ENCODE measurements at regions not wholly inside any gene's neighbourhood (a gene's known extent, or its start where the extent isn't known, plus 50 kb on each side); places are given as distances from the start of the nearest gene placed in this dataset.

DNA sequence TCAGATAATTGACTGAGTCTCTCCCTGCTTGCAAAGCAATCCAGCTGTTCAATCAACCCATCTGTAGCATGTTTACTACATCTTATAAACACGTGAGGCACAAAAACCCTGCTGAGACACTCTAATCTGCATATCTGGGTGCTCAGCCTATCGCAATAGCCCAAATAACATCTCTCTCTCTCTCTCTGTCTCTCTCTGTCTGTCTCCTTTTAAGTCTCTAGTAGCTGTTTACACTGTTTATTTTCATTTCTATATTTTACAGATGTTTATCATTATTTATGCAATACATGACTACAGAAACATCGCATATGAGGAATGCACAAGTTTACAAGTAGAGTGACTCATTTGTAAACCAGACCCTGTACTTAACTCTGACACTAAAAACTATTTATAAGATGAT is 422.1 kb upstream of the DSEL start:
- TF ChIP-seq, protein P1, sequence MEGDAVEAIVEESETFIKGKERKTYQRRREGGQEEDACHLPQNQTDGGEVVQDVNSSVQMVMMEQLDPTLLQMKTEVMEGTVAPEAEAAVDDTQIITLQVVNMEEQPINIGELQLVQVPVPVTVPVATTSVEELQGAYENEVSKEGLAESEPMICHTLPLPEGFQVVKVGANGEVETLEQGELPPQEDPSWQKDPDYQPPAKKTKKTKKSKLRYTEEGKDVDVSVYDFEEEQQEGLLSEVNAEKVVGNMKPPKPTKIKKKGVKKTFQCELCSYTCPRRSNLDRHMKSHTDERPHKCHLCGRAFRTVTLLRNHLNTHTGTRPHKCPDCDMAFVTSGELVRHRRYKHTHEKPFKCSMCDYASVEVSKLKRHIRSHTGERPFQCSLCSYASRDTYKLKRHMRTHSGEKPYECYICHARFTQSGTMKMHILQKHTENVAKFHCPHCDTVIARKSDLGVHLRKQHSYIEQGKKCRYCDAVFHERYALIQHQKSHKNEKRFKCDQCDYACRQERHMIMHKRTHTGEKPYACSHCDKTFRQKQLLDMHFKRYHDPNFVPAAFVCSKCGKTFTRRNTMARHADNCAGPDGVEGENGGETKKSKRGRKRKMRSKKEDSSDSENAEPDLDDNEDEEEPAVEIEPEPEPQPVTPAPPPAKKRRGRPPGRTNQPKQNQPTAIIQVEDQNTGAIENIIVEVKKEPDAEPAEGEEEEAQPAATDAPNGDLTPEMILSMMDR (IDR thresholded peaks at IDR 0.05; ENCODE audit: low read depth, low read length, missing control alignments): no peak
- peak; percentile 46 for DNase-seq (ENCODE audit: extremely low read depth, low read depth)

DNA sequence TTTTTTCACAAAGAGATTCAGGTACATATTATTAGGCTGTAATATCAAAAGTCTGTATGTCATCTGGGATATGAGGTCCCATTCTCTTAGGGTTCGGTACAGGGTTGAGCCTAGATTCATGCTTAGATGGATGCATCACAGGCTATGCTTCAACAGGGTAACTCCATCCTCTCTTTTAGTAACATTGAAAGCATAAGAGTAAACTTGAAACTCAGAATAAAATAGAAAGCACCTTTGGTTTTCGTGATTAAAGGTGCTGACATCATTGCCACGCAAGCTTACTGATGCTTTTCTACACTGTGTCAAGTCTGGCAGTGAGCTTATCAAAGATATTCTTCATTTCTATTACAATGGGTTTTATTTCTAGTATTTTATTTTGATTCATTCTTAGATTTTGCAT is 419.1 kb upstream of the DSEL start:
- TF ChIP-seq, protein P1 (IDR thresholded peaks at IDR 0.05; ENCODE audit: low read depth, low read length, missing control alignments): no peak
- H3K4me3 ChIP-seq (replicated peaks; ENCODE audit: low read depth, low read length): no peak overlapping the region
- no peak for DNase-seq (ENCODE audit: extremely low read depth, low read depth)

More for the DNA sequence above, 422.1 kb upstream of the DSEL start:
- no peak overlapping the region for H3K4me3 ChIP-seq (replicated peaks; ENCODE audit: low read depth, low read length)

DNA sequence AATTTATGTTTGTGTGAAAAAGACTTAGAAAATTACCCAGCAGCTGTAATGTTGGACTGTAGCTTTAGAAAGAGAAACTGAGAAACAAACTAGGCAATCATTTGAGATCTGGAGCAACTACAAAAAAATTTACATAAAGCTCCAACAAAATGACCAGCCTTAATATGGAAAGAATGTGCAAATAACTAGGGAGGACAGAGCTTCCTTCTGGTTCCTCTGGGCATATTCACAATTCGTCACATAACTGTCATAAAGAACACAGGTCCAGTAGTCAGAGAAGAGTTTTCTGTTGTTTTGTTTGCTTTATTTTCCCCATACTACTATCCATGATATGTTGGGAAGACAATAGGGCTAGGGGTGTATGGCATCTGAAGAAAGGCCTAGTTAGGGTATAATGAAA is 416.8 kb upstream of the DSEL start:
- no peak overlapping the region for H3K4me3 ChIP-seq (replicated peaks; ENCODE audit: low read depth, low read length)
- TF ChIP-seq, protein P1 (IDR thresholded peaks at IDR 0.05; ENCODE audit: low read depth, low read length, missing control alignments): no peak
- no peak for DNase-seq (ENCODE audit: extremely low read depth, low read depth)

DNA sequence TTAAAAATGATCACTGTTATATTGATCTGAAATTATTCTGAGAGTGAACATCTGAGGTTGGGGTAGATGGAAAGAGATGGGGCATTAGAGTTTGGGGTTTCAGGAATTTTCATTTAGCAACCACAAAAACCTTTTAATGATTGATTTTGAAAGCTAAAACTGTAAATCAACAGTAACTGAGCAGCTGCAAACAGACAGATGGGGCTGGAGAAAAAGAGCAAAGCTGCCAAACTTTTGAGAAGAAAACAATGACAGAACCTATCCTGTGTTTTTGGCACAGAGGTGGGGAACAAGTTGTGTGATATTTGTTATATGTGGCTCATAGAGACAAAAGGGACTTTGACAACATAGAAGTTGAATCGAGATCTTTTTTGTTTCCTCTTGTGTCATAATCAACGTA is 415.8 kb upstream of the DSEL start:
- H3K4me3 ChIP-seq (replicated peaks; ENCODE audit: low read depth, low read length): no peak overlapping the region
- TF ChIP-seq, protein P1 (IDR thresholded peaks at IDR 0.05; ENCODE audit: low read depth, low read length, missing control alignments): no peak
- no peak for DNase-seq (ENCODE audit: extremely low read depth, low read depth)

DNA sequence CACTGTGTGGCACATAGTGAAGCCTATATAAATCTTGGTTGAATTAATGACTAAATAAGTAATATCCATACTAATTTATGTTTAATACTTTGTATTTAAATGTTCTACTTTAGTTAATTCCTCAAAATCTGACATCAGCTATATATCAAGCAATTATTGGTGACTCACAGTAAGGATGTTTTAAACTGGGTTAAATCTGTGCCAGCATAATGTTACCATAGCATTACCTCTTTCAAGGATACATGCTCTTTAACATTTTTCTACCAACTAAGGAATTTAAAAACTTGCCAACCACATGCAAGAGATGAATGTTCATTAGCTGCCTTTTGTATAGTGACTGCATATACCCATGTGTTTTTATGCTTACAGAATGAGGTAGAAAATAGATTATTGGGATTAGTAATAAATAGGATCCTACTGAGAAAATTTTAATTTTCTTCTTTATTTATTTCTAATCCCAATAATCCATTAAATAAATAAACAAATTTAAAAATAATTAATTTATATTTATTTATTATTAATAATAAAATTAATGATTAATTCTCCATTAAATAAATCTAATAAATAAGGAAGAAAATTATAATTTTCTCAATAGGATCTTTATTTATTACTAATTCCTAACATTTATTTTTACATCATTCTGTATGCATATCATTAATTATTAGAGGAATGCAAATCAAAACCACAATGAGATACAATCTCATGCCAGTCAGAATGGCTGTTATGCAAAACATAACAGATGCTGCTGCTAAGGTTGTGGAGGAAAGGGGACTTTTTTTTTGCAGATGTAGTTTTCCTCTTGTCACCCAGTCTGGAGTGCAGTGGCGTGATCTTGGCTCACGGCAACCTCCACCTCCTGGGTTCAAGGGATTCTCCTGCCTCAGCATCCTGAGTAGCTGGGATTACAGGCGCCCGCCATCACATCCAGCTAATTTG is 410.7 kb upstream of the DSEL start:
- H3K4me3 ChIP-seq (replicated peaks; ENCODE audit: low read depth, low read length): no peak overlapping the region
- DNase-seq (ENCODE audit: extremely low read depth, low read depth): no peak
- TF ChIP-seq, protein P1 (IDR thresholded peaks at IDR 0.05; ENCODE audit: low read depth, low read length, missing control alignments): no peak

DNA sequence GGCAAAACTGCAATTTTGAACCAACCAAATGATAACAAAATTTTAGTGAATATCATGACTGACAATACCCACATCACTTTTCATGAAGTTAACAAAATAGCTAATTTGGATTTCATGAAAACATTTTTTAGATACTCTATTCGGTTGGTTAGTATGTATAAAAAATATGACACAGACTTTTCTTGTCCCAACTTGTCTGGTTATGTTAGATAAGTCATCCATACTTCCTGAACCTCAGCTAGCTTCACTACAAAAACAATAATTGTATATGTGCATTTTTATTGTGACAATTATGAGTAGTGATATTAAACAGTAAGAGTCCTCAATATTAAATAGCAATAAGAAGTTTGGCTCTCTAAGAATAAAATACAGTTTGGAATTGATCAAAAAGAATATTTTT is 408.1 kb upstream of the DSEL start:
- no peak overlapping the region for H3K4me3 ChIP-seq (replicated peaks; ENCODE audit: low read depth, low read length)
- no peak for DNase-seq (ENCODE audit: extremely low read depth, low read depth)
- TF ChIP-seq, protein P1 (IDR thresholded peaks at IDR 0.05; ENCODE audit: low read depth, low read length, missing control alignments): no peak
